HEK293 (cell line): ENCODE measurements at regions not wholly inside any gene's neighbourhood (a gene's known extent, or its start where the extent isn't known, plus 50 kb on each side); places are given as distances from the start of the nearest gene placed in this dataset.
A peak's percentile ranks its signal among the peaks of the same experiment; 100 is the strongest.

Experiments used
- GLIS1 ChIP-seq: fragments of 450-650 bp; formaldehyde crosslinking; IDR thresholded peaks from 2 replicates; pipeline ENCODE4 v1.5.1; 2016; ENCODE audit warnings: missing biosample characterization, missing genetic modification characterization
- HOXC10 ChIP-seq: sonication (generic); formaldehyde crosslinking; IDR thresholded peaks from 2 replicates; pipeline ENCODE4 v1.8.1; 2023; ENCODE audit warnings: mild to moderate bottlenecking, missing genetic modification reagents
- PRDM1 ChIP-seq: fragments of 450-650 bp; formaldehyde crosslinking; IDR thresholded peaks from 2 replicates; pipeline ENCODE4; 2016; ENCODE audit warnings: missing biosample characterization, missing genetic modification characterization
- TCF7L2 ChIP-seq: IDR thresholded peaks from 2 replicates; pipeline ENCODE4 v1.6.1; 2011; ENCODE audit warnings: low read depth, mild to moderate bottlenecking, inconsistent platforms, low read length, moderate library complexity, borderline replicate concordance
- ZBTB21 ChIP-seq: fragments of 450-650 bp; formaldehyde crosslinking; IDR thresholded peaks from 2 replicates; pipeline ENCODE4 v1.5.1; 2017; ENCODE audit warnings: missing biosample characterization, missing genetic modification characterization
- ZNF10 ChIP-seq: fragments of 450-650 bp; formaldehyde crosslinking; IDR thresholded peaks from 2 replicates; pipeline ENCODE4 v1.5.1; 2017; ENCODE audit warnings: missing biosample characterization, missing genetic modification characterization
- ZNF16 ChIP-seq: fragments of 450-650 bp; formaldehyde crosslinking; IDR thresholded peaks from 2 replicates; pipeline ENCODE4 v1.5.1; 2016; ENCODE audit warnings: low read depth, missing biosample characterization, missing genetic modification characterization
- ZNF19 ChIP-seq: fragments of 450-650 bp; formaldehyde crosslinking; IDR thresholded peaks from 2 replicates; pipeline ENCODE4; 2016; ENCODE audit warnings: missing biosample characterization, missing genetic modification characterization, low read depth
- ZNF221 ChIP-seq: fragments of 450-650 bp; formaldehyde crosslinking; IDR thresholded peaks from 2 replicates; pipeline ENCODE4 v1.5.1; 2017; ENCODE audit warnings: missing biosample characterization, missing genetic modification characterization, borderline replicate concordance
- ZNF280D ChIP-seq: fragments of 450-650 bp; formaldehyde crosslinking; IDR thresholded peaks from 2 replicates; pipeline ENCODE4 v1.5.1; 2016; ENCODE audit warnings: missing biosample characterization, missing genetic modification characterization
- ZNF366 ChIP-seq: fragments of 450-650 bp; formaldehyde crosslinking; conservative IDR thresholded peaks from 2 replicates; pipeline ENCODE4 v1.5.1; 2016; ENCODE audit warnings: missing biosample characterization, missing genetic modification characterization
- ZNF394 ChIP-seq: fragments of 450-650 bp; formaldehyde crosslinking; IDR thresholded peaks from 2 replicates; pipeline ENCODE4 v1.5.1; 2016; ENCODE audit warnings: missing biosample characterization, missing genetic modification characterization, mild to moderate bottlenecking, moderate library complexity, borderline replicate concordance
- ZNF404 ChIP-seq: fragments of 450-650 bp; formaldehyde crosslinking; IDR thresholded peaks from 2 replicates; pipeline ENCODE4 v1.5.1; 2017; ENCODE audit warnings: missing biosample characterization, missing genetic modification characterization
- ZNF513 ChIP-seq: fragments of 450-650 bp; IDR thresholded peaks from 2 replicates; pipeline ENCODE4 v1.5.1; 2018; ENCODE audit warnings: missing biosample characterization, missing genetic modification characterization
- ZNF530 ChIP-seq: fragments of 450-650 bp; formaldehyde crosslinking; IDR thresholded peaks from 2 replicates; pipeline ENCODE4 v1.5.1; 2016; ENCODE audit warnings: low read depth, missing biosample characterization, missing genetic modification characterization
- ZNF624 ChIP-seq: fragments of 450-650 bp; formaldehyde crosslinking; IDR thresholded peaks from 2 replicates; pipeline ENCODE4 v1.5.1; 2017; ENCODE audit warnings: missing biosample characterization, missing genetic modification characterization
- ZNF670 ChIP-seq: fragments of 450-650 bp; formaldehyde crosslinking; IDR thresholded peaks from 2 replicates; pipeline ENCODE4 v1.5.1; 2016; ENCODE audit warnings: missing biosample characterization, missing genetic modification characterization, low read depth
- ZNF701 ChIP-seq: fragments of 450-650 bp; formaldehyde crosslinking; IDR thresholded peaks from 2 replicates; pipeline ENCODE4 v1.5.1; 2016; ENCODE audit warnings: missing biosample characterization, missing genetic modification characterization
- ZNF76 ChIP-seq: fragments of 450-650 bp; formaldehyde crosslinking; IDR thresholded peaks from 2 replicates; pipeline ENCODE4; 2016; ENCODE audit warnings: low read depth, missing biosample characterization, missing genetic modification characterization, borderline replicate concordance
- TF ChIP-seq, protein P1 (sequence below): fragments of 450-650 bp; formaldehyde crosslinking; IDR thresholded peaks from 2 replicates; pipeline ENCODE4 v1.5.1; 2017; ENCODE audit warnings: missing biosample characterization, missing genetic modification characterization
- TF ChIP-seq, protein P2 (sequence below): fragments of 450-650 bp; formaldehyde crosslinking; IDR thresholded peaks from 2 replicates; pipeline ENCODE4 v1.5.1; 2016; ENCODE audit warnings: missing biosample characterization, missing genetic modification characterization, low read depth

DNA sequence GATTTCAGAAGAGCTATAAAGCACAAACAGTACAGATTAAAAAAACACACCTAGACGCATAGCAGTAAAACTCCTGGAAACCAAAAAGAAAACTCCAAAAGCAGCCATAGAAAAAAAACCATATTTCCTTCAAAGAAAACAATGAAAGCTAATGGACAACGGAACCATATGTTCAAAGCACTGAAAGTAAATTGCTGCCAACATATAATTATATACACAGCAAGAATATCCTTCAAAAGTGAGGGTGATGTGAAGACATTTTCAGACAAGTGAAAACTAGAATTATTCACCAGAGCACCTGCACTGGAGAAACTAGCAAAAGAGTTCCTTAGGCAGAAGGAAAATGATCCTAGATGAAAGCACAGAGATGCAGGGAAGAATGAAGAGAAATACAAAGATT, 58.2 kb upstream of the PCSK6 start (continued):
- TF ChIP-seq ZNF19 (tag by site-specific recombination) (no peak), TCF7L2 (no peak), ZBTB21 (tag by site-specific recombination) (no peak), PRDM1 (tag by site-specific recombination) (peak; percentile 27), ZNF221 (tag by site-specific recombination) (no peak), ZNF16 (no peak), ZNF10 (no peak), ZNF394 (no peak), ZNF366 (no peak), ZNF530 (tag by site-specific recombination) (no peak), ZNF670 (no peak), HOXC10 (CRISPR knock-in tag) (no peak), ZNF76 (tag by site-specific recombination) (no peak), ZNF280D (tag by site-specific recombination) (no peak), ZNF624 (tag by site-specific recombination) (no peak), GLIS1 (tag by site-specific recombination) (no peak), ZNF513 (tag by site-specific recombination) (no peak), ZNF404 (no peak), ZNF701 (tag by site-specific recombination) (no peak)
- TF ChIP-seq, protein P1, sequence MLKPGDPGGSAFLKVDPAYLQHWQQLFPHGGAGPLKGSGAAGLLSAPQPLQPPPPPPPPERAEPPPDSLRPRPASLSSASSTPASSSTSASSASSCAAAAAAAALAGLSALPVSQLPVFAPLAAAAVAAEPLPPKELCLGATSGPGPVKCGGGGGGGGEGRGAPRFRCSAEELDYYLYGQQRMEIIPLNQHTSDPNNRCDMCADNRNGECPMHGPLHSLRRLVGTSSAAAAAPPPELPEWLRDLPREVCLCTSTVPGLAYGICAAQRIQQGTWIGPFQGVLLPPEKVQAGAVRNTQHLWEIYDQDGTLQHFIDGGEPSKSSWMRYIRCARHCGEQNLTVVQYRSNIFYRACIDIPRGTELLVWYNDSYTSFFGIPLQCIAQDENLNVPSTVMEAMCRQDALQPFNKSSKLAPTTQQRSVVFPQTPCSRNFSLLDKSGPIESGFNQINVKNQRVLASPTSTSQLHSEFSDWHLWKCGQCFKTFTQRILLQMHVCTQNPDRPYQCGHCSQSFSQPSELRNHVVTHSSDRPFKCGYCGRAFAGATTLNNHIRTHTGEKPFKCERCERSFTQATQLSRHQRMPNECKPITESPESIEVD (tag by site-specific recombination): no peak
- TF ChIP-seq, protein P2, sequence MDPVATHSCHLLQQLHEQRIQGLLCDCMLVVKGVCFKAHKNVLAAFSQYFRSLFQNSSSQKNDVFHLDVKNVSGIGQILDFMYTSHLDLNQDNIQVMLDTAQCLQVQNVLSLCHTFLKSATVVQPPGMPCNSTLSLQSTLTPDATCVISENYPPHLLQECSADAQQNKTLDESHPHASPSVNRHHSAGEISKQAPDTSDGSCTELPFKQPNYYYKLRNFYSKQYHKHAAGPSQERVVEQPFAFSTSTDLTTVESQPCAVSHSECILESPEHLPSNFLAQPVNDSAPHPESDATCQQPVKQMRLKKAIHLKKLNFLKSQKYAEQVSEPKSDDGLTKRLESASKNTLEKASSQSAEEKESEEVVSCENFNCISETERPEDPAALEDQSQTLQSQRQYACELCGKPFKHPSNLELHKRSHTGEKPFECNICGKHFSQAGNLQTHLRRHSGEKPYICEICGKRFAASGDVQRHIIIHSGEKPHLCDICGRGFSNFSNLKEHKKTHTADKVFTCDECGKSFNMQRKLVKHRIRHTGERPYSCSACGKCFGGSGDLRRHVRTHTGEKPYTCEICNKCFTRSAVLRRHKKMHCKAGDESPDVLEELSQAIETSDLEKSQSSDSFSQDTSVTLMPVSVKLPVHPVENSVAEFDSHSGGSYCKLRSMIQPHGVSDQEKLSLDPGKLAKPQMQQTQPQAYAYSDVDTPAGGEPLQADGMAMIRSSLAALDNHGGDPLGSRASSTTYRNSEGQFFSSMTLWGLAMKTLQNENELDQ (tag by site-specific recombination): no peak
- TF ChIP-seq, all 188 proteins: peak for 4
